ENCODE measurements at regions not wholly inside any gene's neighbourhood (a gene's known extent, or its start where the extent isn't known, plus 50 kb on each side); places are given as distances from the start of the nearest gene placed in this dataset.

- no peak for TF ChIP-seq CTCF (IDR thresholded peaks at IDR 0.05; ENCODE audit: low read depth, low read length)
- H3K27me3 ChIP-seq (ENCODE audit: control insufficient read depth, insufficient read depth, low read length) = no peaks in the 10 kb centered on the region
- no peak overlapping the region for H3K27ac ChIP-seq (ENCODE audit: low read depth, low read length)
- CTCF ChIA-PET = interaction anchor here (1.0 to 1.2 kb wide), 2 partner anchors 16 to 129 kb away, joined by 3 to 4 read pairs; partner anchors contain the start of gene EIF3F
- no peak overlapping the region for H3K4me3 ChIP-seq (ENCODE audit: low read depth, low read length)
- no peak for DNase-seq (ENCODE audit: low read depth, low spot score)
- no peaks in the 10 kb centered on the region for H3K9me3 ChIP-seq (ENCODE audit: control insufficient read depth, insufficient read depth, low read length)
- POLR2A ChIA-PET = no interaction called here
Observed at GRCh38 chr11:7858006-7858405, 61.3 kb upstream of the OR5P2 start.

GRCh38 chr11:7851391-7851790 lies 54.6 kb upstream of the OR5P2 start:
- no peak for TF ChIP-seq CTCF (IDR thresholded peaks at IDR 0.05; ENCODE audit: low read depth, low read length)
- CTCF ChIA-PET = interaction anchor here (2.0 kb wide), 1 partner anchor 248 kb away, joined by 4 read pairs; no protein-coding TSS in a partner anchor

GRCh38 chr11:7849018-7849417 lies 52.3 kb upstream of the OR5P2 start:
- H3K9me3 ChIP-seq (ENCODE audit: control insufficient read depth, insufficient read depth, low read length) = no peaks in the 10 kb centered on the region
- ChIA-PET CTCF (no interaction called here), POLR2A (no interaction called here)
- TF ChIP-seq CTCF (IDR thresholded peaks at IDR 0.05; ENCODE audit: low read depth, low read length) = no peak
- DNase-seq (ENCODE audit: low read depth, low spot score) = no peak
- H3K4me3 ChIP-seq (ENCODE audit: low read depth, low read length) = no peak overlapping the region
- no peak overlapping the region for H3K27ac ChIP-seq (ENCODE audit: low read depth, low read length)
- H3K27me3 ChIP-seq (ENCODE audit: control insufficient read depth, insufficient read depth, low read length) = no peaks in the 10 kb centered on the region

More at GRCh38 chr11:7851391-7851790, 54.6 kb upstream of the OR5P2 start:
- Histone ChIP-seq H3K27me3 (ENCODE audit: control insufficient read depth, insufficient read depth, low read length) (no peaks in the 10 kb centered on the region), H3K4me3 (ENCODE audit: low read depth, low read length) (no peak overlapping the region), H3K27ac (ENCODE audit: low read depth, low read length) (no peak overlapping the region), H3K9me3 (ENCODE audit: control insufficient read depth, insufficient read depth, low read length) (no peaks in the 10 kb centered on the region)
- POLR2A ChIA-PET = no interaction called here
- DNase-seq (ENCODE audit: low read depth, low spot score) = no peak
